ENCODE measurements at regions not wholly inside any gene's neighbourhood (a gene's known extent, or its start where the extent isn't known, plus 50 kb on each side); places are given as distances from the start of the nearest gene placed in this dataset.

DNA sequence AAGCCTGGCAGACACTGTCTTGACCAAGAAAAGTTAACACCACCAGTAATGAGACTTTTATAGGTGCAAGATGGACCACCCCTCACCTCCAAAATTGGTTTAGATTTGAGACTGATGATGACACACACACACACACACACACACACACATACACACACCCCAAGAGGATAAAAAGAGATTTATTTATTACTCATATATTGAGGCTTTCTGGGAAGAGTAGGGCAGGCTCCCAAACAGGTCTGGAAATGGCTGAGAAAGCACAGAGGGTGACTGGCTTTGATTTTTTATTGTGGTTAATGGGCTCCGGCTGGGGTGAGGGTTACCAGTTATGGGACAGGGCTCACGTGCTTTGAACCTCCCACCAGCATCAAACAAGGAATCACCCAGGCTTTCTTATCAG is 54.2 kb upstream of the ADAM23 start:
- ChIA-PET CTCF (interaction anchor here (0.7 to 3.9 kb wide), 2 partner anchors 91 to 169 kb away, joined by 3 to 26 read pairs; no protein-coding TSS in a partner anchor), POLR2A (no interaction called here)
- H3K4me3 ChIP-seq (ENCODE audit: low read depth, low read length) = no peak overlapping the region
- H3K27ac ChIP-seq (ENCODE audit: extremely low read depth, low read depth, low read length) = no peak overlapping the region
- H3K36me3 ChIP-seq (ENCODE audit: control insufficient read depth in 2 of 2, insufficient read depth in 1 of 2, low read length in 2 of 2) = no peaks in the 10 kb centered on the region
- H3K4me1 ChIP-seq (ENCODE audit: control insufficient read depth, insufficient read depth, low read length) = no peaks in the 10 kb centered on the region
- TF ChIP-seq ZNF514 (tag by site-specific recombination; IDR thresholded peaks at IDR 0.05) (no peak), ZNF677 (tag by site-specific recombination; IDR thresholded peaks at IDR 0.05) (no peak), ZFP3 (tag by site-specific recombination; IDR thresholded peaks at IDR 0.05; ENCODE audit: low read depth) (no peak), TRIM28 (IDR thresholded peaks at IDR 0.05; ENCODE audit: borderline replicate concordance, low read length) (no peak), ZFHX2 (tag by site-specific recombination; conservative IDR thresholded peaks at IDR 0.05) (no peak), SCRT1 (tag by site-specific recombination; IDR thresholded peaks at IDR 0.05; ENCODE audit: borderline replicate concordance) (no peak), ZNF76 (tag by site-specific recombination; IDR thresholded peaks at IDR 0.05; ENCODE audit: borderline replicate concordance, low read depth) (no peak), ZNF777 (tag by site-specific recombination; IDR thresholded peaks at IDR 0.05; ENCODE audit: borderline replicate concordance) (no peak), SP2 (tag by site-specific recombination; IDR thresholded peaks at IDR 0.05) (no peak), ZFP69B (tag by site-specific recombination; IDR thresholded peaks at IDR 0.05) (no peak), ZNF610 (tag by site-specific recombination; IDR thresholded peaks at IDR 0.05; ENCODE audit: borderline replicate concordance) (no peak), ZNF529 (tag by site-specific recombination; IDR thresholded peaks at IDR 0.05; ENCODE audit: insufficient replicate concordance) (no peak), ZNF561 (tag by site-specific recombination; IDR thresholded peaks at IDR 0.05; ENCODE audit: borderline replicate concordance) (no peak), ZNF416 (tag by site-specific recombination; IDR thresholded peaks at IDR 0.05) (no peak), ZNF223 (tag by site-specific recombination; IDR thresholded peaks at IDR 0.05) (no peak)
- TF ChIP-seq, protein P1, sequence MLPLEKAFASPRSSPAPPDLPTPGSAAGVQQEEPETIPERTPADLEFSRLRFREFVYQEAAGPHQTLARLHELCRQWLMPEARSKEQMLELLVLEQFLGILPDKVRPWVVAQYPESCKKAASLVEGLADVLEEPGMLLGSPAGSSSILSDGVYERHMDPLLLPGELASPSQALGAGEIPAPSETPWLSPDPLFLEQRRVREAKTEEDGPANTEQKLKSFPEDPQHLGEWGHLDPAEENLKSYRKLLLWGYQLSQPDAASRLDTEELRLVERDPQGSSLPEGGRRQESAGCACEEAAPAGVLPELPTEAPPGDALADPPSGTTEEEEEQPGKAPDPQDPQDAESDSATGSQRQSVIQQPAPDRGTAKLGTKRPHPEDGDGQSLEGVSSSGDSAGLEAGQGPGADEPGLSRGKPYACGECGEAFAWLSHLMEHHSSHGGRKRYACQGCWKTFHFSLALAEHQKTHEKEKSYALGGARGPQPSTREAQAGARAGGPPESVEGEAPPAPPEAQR (tag by site-specific recombination; IDR thresholded peaks at IDR 0.05) = no peak
- TF ChIP-seq, protein P2, sequence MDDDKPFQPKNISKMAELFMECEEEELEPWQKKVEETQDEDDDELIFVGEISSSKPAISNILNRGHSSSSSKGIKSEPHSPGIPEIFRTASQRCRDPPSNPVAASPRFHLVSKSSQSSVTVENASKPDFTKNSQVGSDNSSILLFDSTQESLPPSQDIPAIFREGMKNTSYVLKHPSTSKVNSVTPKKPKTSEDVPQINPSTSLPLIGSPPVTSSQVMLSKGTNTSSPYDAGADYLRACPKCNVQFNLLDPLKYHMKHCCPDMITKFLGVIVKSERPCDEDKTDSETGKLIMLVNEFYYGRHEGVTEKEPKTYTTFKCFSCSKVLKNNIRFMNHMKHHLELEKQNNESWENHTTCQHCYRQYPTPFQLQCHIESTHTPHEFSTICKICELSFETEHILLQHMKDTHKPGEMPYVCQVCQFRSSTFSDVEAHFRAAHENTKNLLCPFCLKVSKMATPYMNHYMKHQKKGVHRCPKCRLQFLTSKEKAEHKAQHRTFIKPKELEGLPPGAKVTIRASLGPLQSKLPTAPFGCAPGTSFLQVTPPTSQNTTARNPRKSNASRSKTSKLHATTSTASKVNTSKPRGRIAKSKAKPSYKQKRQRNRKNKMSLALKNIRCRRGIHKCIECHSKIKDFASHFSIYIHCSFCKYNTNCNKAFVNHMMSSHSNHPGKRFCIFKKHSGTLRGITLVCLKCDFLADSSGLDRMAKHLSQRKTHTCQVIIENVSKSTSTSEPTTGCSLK (tag by site-specific recombination; IDR thresholded peaks at IDR 0.05) = no peak
- TF ChIP-seq, protein P3, sequence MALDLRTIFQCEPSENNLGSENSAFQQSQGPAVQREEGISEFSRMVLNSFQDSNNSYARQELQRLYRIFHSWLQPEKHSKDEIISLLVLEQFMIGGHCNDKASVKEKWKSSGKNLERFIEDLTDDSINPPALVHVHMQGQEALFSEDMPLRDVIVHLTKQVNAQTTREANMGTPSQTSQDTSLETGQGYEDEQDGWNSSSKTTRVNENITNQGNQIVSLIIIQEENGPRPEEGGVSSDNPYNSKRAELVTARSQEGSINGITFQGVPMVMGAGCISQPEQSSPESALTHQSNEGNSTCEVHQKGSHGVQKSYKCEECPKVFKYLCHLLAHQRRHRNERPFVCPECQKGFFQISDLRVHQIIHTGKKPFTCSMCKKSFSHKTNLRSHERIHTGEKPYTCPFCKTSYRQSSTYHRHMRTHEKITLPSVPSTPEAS (tag by site-specific recombination; IDR thresholded peaks at IDR 0.05) = no peak
- TF ChIP-seq, protein P4, sequence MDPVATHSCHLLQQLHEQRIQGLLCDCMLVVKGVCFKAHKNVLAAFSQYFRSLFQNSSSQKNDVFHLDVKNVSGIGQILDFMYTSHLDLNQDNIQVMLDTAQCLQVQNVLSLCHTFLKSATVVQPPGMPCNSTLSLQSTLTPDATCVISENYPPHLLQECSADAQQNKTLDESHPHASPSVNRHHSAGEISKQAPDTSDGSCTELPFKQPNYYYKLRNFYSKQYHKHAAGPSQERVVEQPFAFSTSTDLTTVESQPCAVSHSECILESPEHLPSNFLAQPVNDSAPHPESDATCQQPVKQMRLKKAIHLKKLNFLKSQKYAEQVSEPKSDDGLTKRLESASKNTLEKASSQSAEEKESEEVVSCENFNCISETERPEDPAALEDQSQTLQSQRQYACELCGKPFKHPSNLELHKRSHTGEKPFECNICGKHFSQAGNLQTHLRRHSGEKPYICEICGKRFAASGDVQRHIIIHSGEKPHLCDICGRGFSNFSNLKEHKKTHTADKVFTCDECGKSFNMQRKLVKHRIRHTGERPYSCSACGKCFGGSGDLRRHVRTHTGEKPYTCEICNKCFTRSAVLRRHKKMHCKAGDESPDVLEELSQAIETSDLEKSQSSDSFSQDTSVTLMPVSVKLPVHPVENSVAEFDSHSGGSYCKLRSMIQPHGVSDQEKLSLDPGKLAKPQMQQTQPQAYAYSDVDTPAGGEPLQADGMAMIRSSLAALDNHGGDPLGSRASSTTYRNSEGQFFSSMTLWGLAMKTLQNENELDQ (tag by site-specific recombination; IDR thresholded peaks at IDR 0.05; ENCODE audit: low read depth) = no peak
- no peaks in the 10 kb centered on the region; the same call in 1 of the 2 replicates for H3K9me3 ChIP-seq (ENCODE audit: control insufficient read depth, insufficient read depth, low read depth, low read length)

DNA sequence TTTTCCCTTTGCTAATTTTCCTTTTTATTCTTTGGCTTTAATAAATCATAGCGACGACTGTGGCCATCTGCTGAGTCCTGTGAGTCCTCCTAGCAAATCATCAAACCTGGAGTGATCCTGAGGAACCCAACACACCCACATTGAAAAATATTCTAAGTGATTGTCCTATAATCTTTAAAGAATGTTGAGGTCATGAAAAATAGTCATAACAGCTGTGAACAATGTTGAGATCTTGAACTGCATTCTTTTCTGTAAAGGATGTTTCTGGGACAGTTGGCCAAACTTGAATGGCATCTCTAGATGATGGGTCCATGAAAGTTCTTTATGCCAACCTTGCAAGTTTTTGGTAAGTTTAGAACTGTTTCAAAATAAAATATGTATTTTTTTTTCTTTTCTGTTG is 53.2 kb upstream of the ADAM23 start:
- POLR2A ChIA-PET = no interaction called here
- no peaks in the 10 kb centered on the region for H3K9me3 ChIP-seq (ENCODE audit: control insufficient read depth, insufficient read depth, low read depth, low read length)
- CTCF ChIA-PET = interaction anchor here (3.9 kb wide), 1 partner anchor 168 kb away, joined by 26 read pairs; no protein-coding TSS in a partner anchor
- no peaks in the 10 kb centered on the region for H3K36me3 ChIP-seq (ENCODE audit: control insufficient read depth in 2 of 2, insufficient read depth in 1 of 2, low read length in 2 of 2)
- H3K27ac ChIP-seq (ENCODE audit: extremely low read depth, low read depth, low read length) = no peak overlapping the region
- no peaks in the 10 kb centered on the region for H3K4me1 ChIP-seq (ENCODE audit: control insufficient read depth, insufficient read depth, low read length)
- no peak overlapping the region for H3K4me3 ChIP-seq (ENCODE audit: low read depth, low read length)
- no peak for TF ChIP-seq ZNF114 (tag by site-specific recombination; IDR thresholded peaks at IDR 0.05)
- no peak for TF ChIP-seq ZNF335 (tag by site-specific recombination; conservative IDR thresholded peaks at IDR 0.05)
- TF ChIP-seq SCRT2 (tag by site-specific recombination; IDR thresholded peaks at IDR 0.05) = no peak
- no peak for TF ChIP-seq ZNF596 (tag by site-specific recombination; IDR thresholded peaks at IDR 0.05)
- TF ChIP-seq, protein P5, sequence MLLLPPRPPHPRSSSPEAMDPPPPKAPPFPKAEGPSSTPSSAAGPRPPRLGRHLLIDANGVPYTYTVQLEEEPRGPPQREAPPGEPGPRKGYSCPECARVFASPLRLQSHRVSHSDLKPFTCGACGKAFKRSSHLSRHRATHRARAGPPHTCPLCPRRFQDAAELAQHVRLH (tag by site-specific recombination; IDR thresholded peaks at IDR 0.05) = no peak
- no peak for TF ChIP-seq ZNF121 (tag by site-specific recombination; IDR thresholded peaks at IDR 0.05)
- TF ChIP-seq ZNF707 (tag by site-specific recombination; IDR thresholded peaks at IDR 0.05) = no peak
- no peak for TF ChIP-seq GLI4 (tag by site-specific recombination; IDR thresholded peaks at IDR 0.05)
- TF ChIP-seq, protein P6, sequence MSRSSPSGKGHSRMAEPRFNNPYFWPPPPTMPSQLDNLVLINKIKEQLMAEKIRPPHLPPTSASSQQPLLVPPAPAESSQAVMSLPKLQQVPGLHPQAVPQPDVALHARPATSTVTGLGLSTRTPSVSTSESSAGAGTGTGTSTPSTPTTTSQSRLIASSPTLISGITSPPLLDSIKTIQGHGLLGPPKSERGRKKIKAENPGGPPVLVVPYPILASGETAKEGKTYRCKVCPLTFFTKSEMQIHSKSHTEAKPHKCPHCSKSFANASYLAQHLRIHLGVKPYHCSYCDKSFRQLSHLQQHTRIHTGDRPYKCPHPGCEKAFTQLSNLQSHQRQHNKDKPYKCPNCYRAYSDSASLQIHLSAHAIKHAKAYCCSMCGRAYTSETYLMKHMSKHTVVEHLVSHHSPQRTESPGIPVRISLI (tag by site-specific recombination; IDR thresholded peaks at IDR 0.05) = no peak
- TF ChIP-seq YY2 (tag by site-specific recombination; IDR thresholded peaks at IDR 0.05) = no peak

Data from HEK293 (cell line).